IMR-90 (cell line): ENCODE measurements at regions not wholly inside any gene's neighbourhood (a gene's known extent, or its start where the extent isn't known, plus 50 kb on each side); places are given as distances from the start of the nearest gene placed in this dataset.
A peak's percentile ranks its signal among the peaks of the same experiment; 100 is the strongest.

ENCODE experiments used
- ATAC-seq: fragments of 200-7000 bp; cut with Tn5 transposase; 2 replicates; pipeline ENCODE4 v1.9.1; 2020; ENCODE audit warnings: low read depth, mild to moderate bottlenecking, moderate library complexity
- BruUV-seq: library from RNA; stranded (reverse); fragments of 400-500 nt; replicated peaks from 2 replicates; lab custom pipeline; 2021; lab: Mats Ljungman, UMichigan
- CTCF ChIA-PET: fragments of 300-600 bp; formaldehyde crosslinking; extraction: SDS; loops from one replicate; lab custom pipeline; 2021; ENCODE audit warnings: antibody characterized with exemption; lab: Yijun Ruan, JAX
- POLR2A ChIA-PET: fragments of 300-600 bp; sonication (Branson Sonifier 250); formaldehyde crosslinking; loops from one replicate; lab custom pipeline; 2022; ENCODE audit warnings: antibody characterized with exemption; ENCODE audit not compliant: unreplicated experiment; lab: Charles Lee
- DNase-seq: peaks from one replicate; pipeline ENCODE4 v3.0.0; 2013
- H2AFZ ChIP-seq: replicated peaks from 2 replicates; pipeline ENCODE3; 2013; ENCODE audit warnings: low read length, mild to moderate bottlenecking; ENCODE audit not compliant: poor library complexity
- H2AK5ac ChIP-seq: 2 replicates; pipeline ENCODE4 v1.6.1; 2013; ENCODE audit warnings: low read depth, low read length, inconsistent platforms
- H2AK9ac ChIP-seq: replicated peaks from 2 replicates; pipeline ENCODE3; 2013; ENCODE audit warnings: mild to moderate bottlenecking, low read depth, low read length, moderate library complexity; ENCODE audit not compliant: poor library complexity
- H2BK120ac ChIP-seq: 2 replicates; pipeline ENCODE4 v1.6.1; 2013; ENCODE audit warnings: low read depth, low read length, inconsistent platforms
- H2BK15ac ChIP-seq: 3 replicates; pipeline ENCODE4 v1.6.1; 2013; ENCODE audit warnings: low read depth, low read length, inconsistent platforms
- H2BK20ac ChIP-seq: 2 replicates; pipeline ENCODE4 v1.6.1; 2013; ENCODE audit warnings: low read depth, mild to moderate bottlenecking, inconsistent platforms, low read length, moderate library complexity
- H2BK5ac ChIP-seq: 2 replicates; pipeline ENCODE4 v1.6.1; 2013; ENCODE audit warnings: mild to moderate bottlenecking, low read depth, low read length, inconsistent platforms; ENCODE audit not compliant: poor library complexity, severe bottlenecking
- H3K14ac ChIP-seq: replicated peaks from 2 replicates; pipeline ENCODE4 v1.6.1; 2013; ENCODE audit warnings: low read depth, low read length, inconsistent platforms
- H3K18ac ChIP-seq: 2 replicates; pipeline ENCODE4 v1.6.1; 2013; ENCODE audit warnings: low read depth, low read length, control low read depth
- H3K23ac ChIP-seq: 2 replicates; pipeline ENCODE4 v1.6.1; 2013; ENCODE audit warnings: low read depth, low read length, inconsistent platforms
- H3K27ac ChIP-seq: 2 replicates; pipeline ENCODE4 v1.5.1; 2013; ENCODE audit warnings: mild to moderate bottlenecking, control low read depth, low read length; ENCODE audit not compliant: insufficient read depth
- H3K27me3 ChIP-seq: 2 replicates; pipeline ENCODE4 v1.6.1; 2013; ENCODE audit warnings: low read length; ENCODE audit not compliant: control insufficient read depth, insufficient read depth
- H3K36me3 ChIP-seq: 2 replicates; pipeline ENCODE4 v1.6.1; 2013; ENCODE audit warnings: low read length, mixed read lengths; ENCODE audit not compliant: control insufficient read depth, insufficient read depth
- H3K4ac ChIP-seq: 2 replicates; pipeline ENCODE4 v1.6.1; 2013; ENCODE audit warnings: low read depth, low read length, inconsistent platforms
- H3K4me1 ChIP-seq: 2 replicates; pipeline ENCODE4 v1.6.1; 2013; ENCODE audit warnings: low read length, mixed read lengths; ENCODE audit not compliant: control insufficient read depth, insufficient read depth
- H3K4me2 ChIP-seq: 2 replicates; pipeline ENCODE4 v1.6.1; 2013; ENCODE audit warnings: low read depth, mild to moderate bottlenecking, control low read depth, low read length, moderate library complexity
- H3K4me3 ChIP-seq: 2 replicates; pipeline ENCODE4 v1.5.1; 2013; ENCODE audit warnings: low read depth, mild to moderate bottlenecking, control low read depth, low read length, moderate library complexity; ENCODE audit not compliant: insufficient read depth
- H3K56ac ChIP-seq: 2 replicates; pipeline ENCODE4 v1.6.1; 2013; ENCODE audit warnings: low read length, inconsistent platforms; ENCODE audit not compliant: insufficient read depth; ENCODE audit errors: extremely low read depth
- H3K79me1 ChIP-seq, 2 experiments: 2 replicates each; pipeline ENCODE4 v1.6.1; 2013; ENCODE audit warnings: low read length in 2 of 2, inconsistent platforms in 1 of 2, low read depth in 1 of 2
- H3K9ac ChIP-seq: 2 replicates; pipeline ENCODE4 v1.6.1; 2013; ENCODE audit warnings: low read depth, low read length, control low read depth
- H3K9me1 ChIP-seq: 2 replicates; pipeline ENCODE4 v1.6.1; 2013; ENCODE audit warnings: low read length, inconsistent platforms; ENCODE audit not compliant: insufficient read depth
- H3K9me3 ChIP-seq: 2 replicates; pipeline ENCODE4 v1.6.1; 2013; ENCODE audit warnings: low read length; ENCODE audit not compliant: control insufficient read depth, insufficient read depth
- H4K20me1 ChIP-seq: 2 replicates; pipeline ENCODE4 v1.6.1; 2013; ENCODE audit warnings: low read length, inconsistent platforms; ENCODE audit not compliant: insufficient read depth
- H4K5ac ChIP-seq: 2 replicates; pipeline ENCODE4 v1.6.1; 2013; ENCODE audit warnings: mild to moderate bottlenecking, low read depth, low read length, control low read depth
- H4K8ac ChIP-seq, 2 experiments: 2 replicates each; pipeline ENCODE4 v1.6.1; 2013; ENCODE audit warnings: low read depth in 2 of 2, low read length in 2 of 2, control low read depth in 1 of 2, inconsistent platforms in 1 of 2
- H4K91ac ChIP-seq: 2 replicates; pipeline ENCODE4 v1.6.1; 2013; ENCODE audit warnings: low read depth, low read length, inconsistent platforms; ENCODE audit not compliant: insufficient read depth
- BHLHE40 ChIP-seq: fragments of 150-350 bp; IDR thresholded peaks from 2 replicates; pipeline ENCODE4 v1.6.1; 2016; ENCODE audit warnings: mild to moderate bottlenecking, low read depth, low read length
- CEBPB ChIP-seq: IDR thresholded peaks from 2 replicates; pipeline ENCODE4 v1.6.1; 2012; ENCODE audit warnings: low read depth, low read length, improper control_type of control experiment
- CHD1 ChIP-seq: IDR thresholded peaks from 2 replicates; pipeline ENCODE4 v1.6.1; 2012; ENCODE audit warnings: low read depth, low read length, improper control_type of control experiment
- FOS ChIP-seq: fragments of 150-350 bp; IDR thresholded peaks from 2 replicates; pipeline ENCODE4 v1.6.1; 2016; ENCODE audit warnings: low read depth, low read length
- MAFK ChIP-seq: IDR thresholded peaks from 2 replicates; pipeline ENCODE4 v1.6.1; 2012; ENCODE audit warnings: low read depth, low read length, improper control_type of control experiment
- MAZ ChIP-seq: IDR thresholded peaks from 2 replicates; pipeline ENCODE4 v1.6.1; 2012; ENCODE audit warnings: low read depth, mild to moderate bottlenecking, low read length, improper control_type of control experiment, moderate library complexity, borderline replicate concordance
- MXI1 ChIP-seq: IDR thresholded peaks from 2 replicates; pipeline ENCODE4 v1.6.1; 2012; ENCODE audit warnings: low read depth, mild to moderate bottlenecking, low read length, moderate library complexity, borderline replicate concordance
- NFE2L2 ChIP-seq: fragments of 150-350 bp; IDR thresholded peaks from 2 replicates; pipeline ENCODE4 v1.6.1; 2016; ENCODE audit warnings: low read depth, mild to moderate bottlenecking, low read length
- POLR2A ChIP-seq: IDR thresholded peaks from 2 replicates; pipeline ENCODE4 v1.6.1; 2012; ENCODE audit warnings: mild to moderate bottlenecking, low read depth, low read length
- RAD21 ChIP-seq: IDR thresholded peaks from 2 replicates; pipeline ENCODE4 v1.6.1; 2012; ENCODE audit warnings: low read length, improper control_type of control experiment
- RCOR1 ChIP-seq: IDR thresholded peaks from 2 replicates; pipeline ENCODE4 v1.6.1; 2012; ENCODE audit warnings: mild to moderate bottlenecking, low read length, improper control_type of control experiment; ENCODE audit not compliant: insufficient replicate concordance
- RFX5 ChIP-seq: IDR thresholded peaks from 2 replicates; pipeline ENCODE4 v1.8.0; 2012; ENCODE audit warnings: low read depth, mild to moderate bottlenecking, low read length, moderate library complexity
- SMC3 ChIP-seq: fragments of 150-350 bp; IDR thresholded peaks from 2 replicates; pipeline ENCODE4 v1.6.1; 2016; ENCODE audit warnings: low read depth, mild to moderate bottlenecking, antibody characterized with exemption, low read length, moderate library complexity
- WGBS, 2 experiments: methylation state at CpG; one replicate each; pipeline versions ENCODE4 v1.1.5 to v1.1.7; 2013; ENCODE audit warnings: missing lambda C conversion rate in 2 of 2; ENCODE audit not compliant: insufficient read length in 1 of 2; ENCODE audit errors: extremely low coverage in 2 of 2; 5-methylcytosine and 5-hydroxymethylcytosine counted together
- dilution Hi-C: fragments of 300-500 bp; cut with HindIII; formaldehyde crosslinking; loops from one replicate; pipeline ENCODE4 v1.14.3; 2018; ENCODE audit warnings: low sequenced_read_pairs; ENCODE audit not compliant: unreplicated experiment
- in situ Hi-C: fragments of 300-500 bp; cut with MboI; formaldehyde crosslinking; loops from 3 replicates; pipeline ENCODE4 v1.14.3; 2019; ENCODE audit warnings: low sequenced_read_pairs, inconsistent platforms, mixed read lengths
- intact Hi-C: fragments of 100-400 bp; cut with micrococcal nuclease; formaldehyde crosslinking; loops from 2 replicates; pipeline ENCODE4 v1.10.0; 2022
- TF ChIP-seq, protein P1 (sequence below): fragments of 150-350 bp; IDR thresholded peaks from 2 replicates; pipeline ENCODE4 v1.6.1; 2016; ENCODE audit warnings: low read depth, mild to moderate bottlenecking, low read length, moderate library complexity, borderline replicate concordance
- TF ChIP-seq, protein P2 (sequence below): conservative IDR thresholded peaks from 2 replicates; pipeline ENCODE4 v1.5.1; 2012; ENCODE audit warnings: mild to moderate bottlenecking, low read depth, low read length, improper control_type of control experiment
- TF ChIP-seq, protein P3 (sequence below): fragments of 150-350 bp; IDR thresholded peaks from 2 replicates; pipeline ENCODE4 v1.6.1; 2017; ENCODE audit warnings: mild to moderate bottlenecking, antibody characterized with exemption, low read length, low read depth

DNA sequence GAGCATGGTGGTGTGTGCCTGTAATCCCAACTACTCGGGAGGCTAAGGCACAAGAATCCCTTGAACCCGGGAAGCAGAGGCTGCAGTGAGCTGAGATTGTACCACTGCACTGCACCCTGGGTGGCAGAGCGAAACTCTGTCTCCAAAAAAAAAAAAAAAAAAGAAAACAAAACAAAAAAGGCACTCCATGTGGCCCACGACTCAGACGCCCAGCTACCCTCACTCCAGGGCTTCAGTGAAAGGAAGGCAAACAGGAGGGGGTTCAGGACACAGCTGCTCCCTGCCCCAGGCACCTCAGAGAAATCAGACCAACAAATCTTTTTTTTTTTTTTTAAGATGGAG lies 91.7 kb downstream of the LITAF start:
- CTCF ChIA-PET: interaction anchor here (0.6 kb wide), 1 partner anchor 8 kb away, joined by 4 read pairs; no protein-coding TSS in a partner anchor
- no peak overlapping the region for H3K27ac ChIP-seq
- H2AFZ ChIP-seq: no peak overlapping the region

More for the DNA sequence above, 91.7 kb downstream of the LITAF start:
- Histone ChIP-seq H3K23ac (no peak overlapping the region), H2AK5ac (no peak overlapping the region), H4K20me1 (no peaks in the 10 kb centered on the region), H3K27me3 (no peaks in the 10 kb centered on the region), H3K9ac (no peak overlapping the region), H3K56ac (no peak overlapping the region), H2BK5ac (no peak overlapping the region), H3K14ac (no peak overlapping the region), H2BK20ac (no peak overlapping the region), H2AK9ac (no peak overlapping the region), H3K18ac (no peak overlapping the region), H2BK15ac (no peak overlapping the region), H3K36me3 (no peaks in the 10 kb centered on the region), H3K79me1 (peaks cover 0 to 3% of the 10 kb centered on the region in 2 experiments; a peak in 1 of 4 replicates), H4K5ac (no peak overlapping the region), H4K91ac (0 out of 2 replicates have a peak overlapping the region, but pooled peaks have one; percentile 19), H3K9me3 (peaks cover 5% of the 10 kb centered on the region; the same call in 1 of the 2 replicates), H3K4me3 (no peak overlapping the region), H3K4me1 (peaks cover 18% of the 10 kb centered on the region), H4K8ac (peak overlapping the region in 1 of 2 experiments; percentile 14; a peak in 1 of 4 replicates), H3K4ac (0 out of 2 replicates have a peak overlapping the region, but pooled peaks have one; percentile 25), H3K4me2 (no peak overlapping the region), H2BK120ac (peak overlapping the region; percentile 42), H3K9me1 (peaks cover 14% of the 10 kb centered on the region)
- DNase-seq (no peak), ATAC-seq (no peak)
- intact Hi-C loops (no loop called here), in situ Hi-C loops (no loop called here), dilution Hi-C loops (no loop called here)
- no peak for TF ChIP-seq RAD21
- no peak for TF ChIP-seq MAZ
- TF ChIP-seq NFE2L2: no peak
- no peak for TF ChIP-seq CEBPB
- no peak for TF ChIP-seq MAFK
- TF ChIP-seq, protein P1, sequence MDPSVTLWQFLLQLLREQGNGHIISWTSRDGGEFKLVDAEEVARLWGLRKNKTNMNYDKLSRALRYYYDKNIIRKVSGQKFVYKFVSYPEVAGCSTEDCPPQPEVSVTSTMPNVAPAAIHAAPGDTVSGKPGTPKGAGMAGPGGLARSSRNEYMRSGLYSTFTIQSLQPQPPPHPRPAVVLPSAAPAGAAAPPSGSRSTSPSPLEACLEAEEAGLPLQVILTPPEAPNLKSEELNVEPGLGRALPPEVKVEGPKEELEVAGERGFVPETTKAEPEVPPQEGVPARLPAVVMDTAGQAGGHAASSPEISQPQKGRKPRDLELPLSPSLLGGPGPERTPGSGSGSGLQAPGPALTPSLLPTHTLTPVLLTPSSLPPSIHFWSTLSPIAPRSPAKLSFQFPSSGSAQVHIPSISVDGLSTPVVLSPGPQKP: no peak
- TF ChIP-seq CHD1: no peak
- no peak for TF ChIP-seq RFX5
- TF ChIP-seq RCOR1: no peak
- TF ChIP-seq SMC3: no peak
- TF ChIP-seq, protein P2, sequence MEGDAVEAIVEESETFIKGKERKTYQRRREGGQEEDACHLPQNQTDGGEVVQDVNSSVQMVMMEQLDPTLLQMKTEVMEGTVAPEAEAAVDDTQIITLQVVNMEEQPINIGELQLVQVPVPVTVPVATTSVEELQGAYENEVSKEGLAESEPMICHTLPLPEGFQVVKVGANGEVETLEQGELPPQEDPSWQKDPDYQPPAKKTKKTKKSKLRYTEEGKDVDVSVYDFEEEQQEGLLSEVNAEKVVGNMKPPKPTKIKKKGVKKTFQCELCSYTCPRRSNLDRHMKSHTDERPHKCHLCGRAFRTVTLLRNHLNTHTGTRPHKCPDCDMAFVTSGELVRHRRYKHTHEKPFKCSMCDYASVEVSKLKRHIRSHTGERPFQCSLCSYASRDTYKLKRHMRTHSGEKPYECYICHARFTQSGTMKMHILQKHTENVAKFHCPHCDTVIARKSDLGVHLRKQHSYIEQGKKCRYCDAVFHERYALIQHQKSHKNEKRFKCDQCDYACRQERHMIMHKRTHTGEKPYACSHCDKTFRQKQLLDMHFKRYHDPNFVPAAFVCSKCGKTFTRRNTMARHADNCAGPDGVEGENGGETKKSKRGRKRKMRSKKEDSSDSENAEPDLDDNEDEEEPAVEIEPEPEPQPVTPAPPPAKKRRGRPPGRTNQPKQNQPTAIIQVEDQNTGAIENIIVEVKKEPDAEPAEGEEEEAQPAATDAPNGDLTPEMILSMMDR: no peak
- no peak for TF ChIP-seq MXI1
- TF ChIP-seq POLR2A: no peak
- TF ChIP-seq, protein P3, sequence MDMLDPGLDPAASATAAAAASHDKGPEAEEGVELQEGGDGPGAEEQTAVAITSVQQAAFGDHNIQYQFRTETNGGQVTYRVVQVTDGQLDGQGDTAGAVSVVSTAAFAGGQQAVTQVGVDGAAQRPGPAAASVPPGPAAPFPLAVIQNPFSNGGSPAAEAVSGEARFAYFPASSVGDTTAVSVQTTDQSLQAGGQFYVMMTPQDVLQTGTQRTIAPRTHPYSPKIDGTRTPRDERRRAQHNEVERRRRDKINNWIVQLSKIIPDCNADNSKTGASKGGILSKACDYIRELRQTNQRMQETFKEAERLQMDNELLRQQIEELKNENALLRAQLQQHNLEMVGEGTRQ: no peak
- no peak for TF ChIP-seq BHLHE40
- no peak for TF ChIP-seq FOS
- BruUV-seq: no TSS peak
- WGBS, 2 experiments: no CpG with 5 or more reads among the region's 5 CpGs
- POLR2A ChIA-PET: no interaction called here
